K562 (cell line): ENCODE measurements at regions not wholly inside any gene's neighbourhood (a gene's known extent, or its start where the extent isn't known, plus 50 kb on each side); places are given as distances from the start of the nearest gene placed in this dataset.

Experiments
- FOXK2 ChIP-seq, 2 experiments: fragments of 450-650 bp; IDR thresholded peaks in 1 of 2; conservative IDR thresholded peaks in 1 of 2; 2 replicates each; pipeline ENCODE4 v1.6.1; 2016; ENCODE audit warnings: low read depth in 2 of 2, mild to moderate bottlenecking in 1 of 2
- JUNB ChIP-seq: fragments of 450-650 bp; formaldehyde crosslinking; conservative IDR thresholded peaks from 2 replicates; pipeline ENCODE4 v1.4.0; 2020; ENCODE audit warnings: mild to moderate bottlenecking
- MAFF ChIP-seq: IDR thresholded peaks from 2 replicates; pipeline ENCODE4 v1.6.1; 2012; ENCODE audit warnings: low read length, improper control_type of control experiment
- NR2C1 ChIP-seq, 2 experiments: fragments of 450-650 bp; IDR thresholded peaks; 2 replicates each; pipeline ENCODE4 v1.6.1; 2017; ENCODE audit warnings: mild to moderate bottlenecking in 2 of 2, antibody characterized with exemption in 1 of 2, inconsistent platforms in 1 of 2, missing compliant biosample characterization in 1 of 2, missing genetic modification characterization in 1 of 2
- NR2F6 ChIP-seq: fragments of 450-650 bp; formaldehyde crosslinking; IDR thresholded peaks from 2 replicates; pipeline ENCODE4 v1.4.0; 2020; ENCODE audit warnings: mild to moderate bottlenecking
- RAD21 ChIP-seq, 2 experiments: fragments of 250-450 bp in 1 of 2; fragments of 450-650 bp in 1 of 2; sonication (Bioruptor Pico) in 1 of 2; formaldehyde crosslinking in 1 of 2; IDR thresholded peaks in 1 of 2; conservative IDR thresholded peaks in 1 of 2; 2 replicates each; pipeline versions ENCODE4 v1.4.0 to v1.8.0; 2020 to 2022; ENCODE audit warnings: mild to moderate bottlenecking in 2 of 2, moderate library complexity in 1 of 2
- SIN3A ChIP-seq, 2 experiments: fragments of 150-350 bp in 1 of 2; IDR thresholded peaks; 2 replicates each; pipeline ENCODE4 v1.6.1; 2011 to 2016; ENCODE audit warnings: borderline replicate concordance in 2 of 2, low read depth in 2 of 2, low read length in 2 of 2, mild to moderate bottlenecking in 2 of 2, moderate library complexity in 2 of 2; ENCODE audit not compliant: control insufficient read depth in 1 of 2
- SMC3 ChIP-seq: conservative IDR thresholded peaks from 2 replicates; pipeline ENCODE4 v1.6.1; 2011; ENCODE audit warnings: low read depth, low read length, improper control_type of control experiment; ENCODE audit not compliant: insufficient read depth
- ZNF263 ChIP-seq: sonication (generic); formaldehyde crosslinking; IDR thresholded peaks from 2 replicates; pipeline ENCODE4 v1.8.0; 2022; ENCODE audit warnings: mild to moderate bottlenecking, missing genetic modification reagents, borderline replicate concordance
- ZNF778 ChIP-seq: fragments of 450-650 bp; formaldehyde crosslinking; IDR thresholded peaks from 2 replicates; pipeline ENCODE4 v1.4.0; 2020; ENCODE audit warnings: mild to moderate bottlenecking, moderate library complexity
- TF ChIP-seq, protein P1 (sequence below): sonication (generic); formaldehyde crosslinking; IDR thresholded peaks from 2 replicates; pipeline ENCODE4 v1.8.1; 2023; ENCODE audit warnings: mild to moderate bottlenecking, missing genetic modification reagents
- TF ChIP-seq, protein P2 (sequence below): fragments of 450-650 bp; IDR thresholded peaks from 2 replicates; pipeline ENCODE4 v1.6.1; 2016; ENCODE audit warnings: low read depth, mild to moderate bottlenecking, moderate library complexity
- TF ChIP-seq, protein P3 (sequence below): fragments of 450-650 bp; IDR thresholded peaks from 2 replicates; pipeline ENCODE4 v1.6.1; 2016; ENCODE audit warnings: low read depth
- TF ChIP-seq, protein P4 (sequence below), 3 experiments: IDR thresholded peaks in 2 of 3; conservative IDR thresholded peaks in 1 of 3; 2 replicates each; pipeline ENCODE4 v1.5.1; 2011 to 2012; ENCODE audit warnings: low read length in 3 of 3, mild to moderate bottlenecking in 3 of 3, control low read depth in 2 of 3, improper control_type of control experiment in 1 of 3, inconsistent platforms in 1 of 3, low read depth in 1 of 3, mixed read lengths in 1 of 3, moderate library complexity in 1 of 3; ENCODE audit not compliant: insufficient read depth in 2 of 3

DNA sequence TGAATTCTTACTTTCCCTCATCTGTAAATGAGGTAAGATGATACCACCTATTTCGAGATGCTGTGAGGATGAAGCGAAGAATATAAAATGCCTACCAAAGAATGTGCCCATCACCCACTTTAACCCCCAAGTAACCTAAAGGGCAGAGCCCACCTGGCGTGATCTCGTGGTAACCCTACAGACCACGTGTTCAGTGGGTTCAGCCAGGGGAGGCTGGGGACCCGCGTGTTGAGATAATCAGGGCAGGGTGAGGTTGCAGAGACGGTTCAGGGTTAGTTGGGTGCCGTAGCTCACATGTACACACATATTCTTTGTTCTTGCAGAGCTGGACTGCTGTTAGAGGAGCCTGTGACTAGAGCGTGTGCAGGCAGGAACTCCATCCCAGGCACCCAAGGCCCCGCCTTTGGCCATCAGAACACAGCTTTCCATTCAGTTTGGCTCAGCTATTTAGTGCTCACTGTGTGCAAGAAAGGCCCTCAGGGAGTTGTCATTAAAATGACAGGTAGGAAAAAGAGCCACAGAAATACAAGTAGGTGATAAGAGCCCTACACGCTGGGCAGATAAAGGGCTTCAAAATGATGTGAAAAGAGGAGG, 56.5 kb upstream of the HAND1 start:
- TF ChIP-seq ZNF263 (CRISPR knock-in tag), result no peak
- no peak for TF ChIP-seq SIN3A (IDR thresholded peaks at IDR 0.05; ENCODE audit: borderline replicate concordance in 2 of 2, control insufficient read depth in 1 of 2, low read depth in 2 of 2, low read length in 2 of 2)
- no peak for TF ChIP-seq RAD21 (CRISPR knock-in tag; conservative IDR thresholded peaks at IDR 0.05 in 1 of 2, IDR thresholded peaks at IDR 0.05 in 1 of 2)
- no peak for TF ChIP-seq NR2F6 (CRISPR knock-in tag)
- TF ChIP-seq, protein P1, sequence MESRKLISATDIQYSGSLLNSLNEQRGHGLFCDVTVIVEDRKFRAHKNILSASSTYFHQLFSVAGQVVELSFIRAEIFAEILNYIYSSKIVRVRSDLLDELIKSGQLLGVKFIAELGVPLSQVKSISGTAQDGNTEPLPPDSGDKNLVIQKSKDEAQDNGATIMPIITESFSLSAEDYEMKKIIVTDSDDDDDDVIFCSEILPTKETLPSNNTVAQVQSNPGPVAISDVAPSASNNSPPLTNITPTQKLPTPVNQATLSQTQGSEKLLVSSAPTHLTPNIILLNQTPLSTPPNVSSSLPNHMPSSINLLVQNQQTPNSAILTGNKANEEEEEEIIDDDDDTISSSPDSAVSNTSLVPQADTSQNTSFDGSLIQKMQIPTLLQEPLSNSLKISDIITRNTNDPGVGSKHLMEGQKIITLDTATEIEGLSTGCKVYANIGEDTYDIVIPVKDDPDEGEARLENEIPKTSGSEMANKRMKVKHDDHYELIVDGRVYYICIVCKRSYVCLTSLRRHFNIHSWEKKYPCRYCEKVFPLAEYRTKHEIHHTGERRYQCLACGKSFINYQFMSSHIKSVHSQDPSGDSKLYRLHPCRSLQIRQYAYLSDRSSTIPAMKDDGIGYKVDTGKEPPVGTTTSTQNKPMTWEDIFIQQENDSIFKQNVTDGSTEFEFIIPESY, result no peak
- no peak for TF ChIP-seq FOXK2 (conservative IDR thresholded peaks at IDR 0.05 in 1 of 2, IDR thresholded peaks at IDR 0.05 in 1 of 2; ENCODE audit: low read depth in 2 of 2)
- TF ChIP-seq NR2C1 (IDR thresholded peaks at IDR 0.05), result no peak
- no peak for TF ChIP-seq NR2C1 (tag; IDR thresholded peaks at IDR 0.05)
- no peak for TF ChIP-seq JUNB (CRISPR knock-in tag)
- TF ChIP-seq, protein P2, sequence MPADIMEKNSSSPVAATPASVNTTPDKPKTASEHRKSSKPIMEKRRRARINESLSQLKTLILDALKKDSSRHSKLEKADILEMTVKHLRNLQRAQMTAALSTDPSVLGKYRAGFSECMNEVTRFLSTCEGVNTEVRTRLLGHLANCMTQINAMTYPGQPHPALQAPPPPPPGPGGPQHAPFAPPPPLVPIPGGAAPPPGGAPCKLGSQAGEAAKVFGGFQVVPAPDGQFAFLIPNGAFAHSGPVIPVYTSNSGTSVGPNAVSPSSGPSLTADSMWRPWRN, result no peak
- TF ChIP-seq, protein P3, sequence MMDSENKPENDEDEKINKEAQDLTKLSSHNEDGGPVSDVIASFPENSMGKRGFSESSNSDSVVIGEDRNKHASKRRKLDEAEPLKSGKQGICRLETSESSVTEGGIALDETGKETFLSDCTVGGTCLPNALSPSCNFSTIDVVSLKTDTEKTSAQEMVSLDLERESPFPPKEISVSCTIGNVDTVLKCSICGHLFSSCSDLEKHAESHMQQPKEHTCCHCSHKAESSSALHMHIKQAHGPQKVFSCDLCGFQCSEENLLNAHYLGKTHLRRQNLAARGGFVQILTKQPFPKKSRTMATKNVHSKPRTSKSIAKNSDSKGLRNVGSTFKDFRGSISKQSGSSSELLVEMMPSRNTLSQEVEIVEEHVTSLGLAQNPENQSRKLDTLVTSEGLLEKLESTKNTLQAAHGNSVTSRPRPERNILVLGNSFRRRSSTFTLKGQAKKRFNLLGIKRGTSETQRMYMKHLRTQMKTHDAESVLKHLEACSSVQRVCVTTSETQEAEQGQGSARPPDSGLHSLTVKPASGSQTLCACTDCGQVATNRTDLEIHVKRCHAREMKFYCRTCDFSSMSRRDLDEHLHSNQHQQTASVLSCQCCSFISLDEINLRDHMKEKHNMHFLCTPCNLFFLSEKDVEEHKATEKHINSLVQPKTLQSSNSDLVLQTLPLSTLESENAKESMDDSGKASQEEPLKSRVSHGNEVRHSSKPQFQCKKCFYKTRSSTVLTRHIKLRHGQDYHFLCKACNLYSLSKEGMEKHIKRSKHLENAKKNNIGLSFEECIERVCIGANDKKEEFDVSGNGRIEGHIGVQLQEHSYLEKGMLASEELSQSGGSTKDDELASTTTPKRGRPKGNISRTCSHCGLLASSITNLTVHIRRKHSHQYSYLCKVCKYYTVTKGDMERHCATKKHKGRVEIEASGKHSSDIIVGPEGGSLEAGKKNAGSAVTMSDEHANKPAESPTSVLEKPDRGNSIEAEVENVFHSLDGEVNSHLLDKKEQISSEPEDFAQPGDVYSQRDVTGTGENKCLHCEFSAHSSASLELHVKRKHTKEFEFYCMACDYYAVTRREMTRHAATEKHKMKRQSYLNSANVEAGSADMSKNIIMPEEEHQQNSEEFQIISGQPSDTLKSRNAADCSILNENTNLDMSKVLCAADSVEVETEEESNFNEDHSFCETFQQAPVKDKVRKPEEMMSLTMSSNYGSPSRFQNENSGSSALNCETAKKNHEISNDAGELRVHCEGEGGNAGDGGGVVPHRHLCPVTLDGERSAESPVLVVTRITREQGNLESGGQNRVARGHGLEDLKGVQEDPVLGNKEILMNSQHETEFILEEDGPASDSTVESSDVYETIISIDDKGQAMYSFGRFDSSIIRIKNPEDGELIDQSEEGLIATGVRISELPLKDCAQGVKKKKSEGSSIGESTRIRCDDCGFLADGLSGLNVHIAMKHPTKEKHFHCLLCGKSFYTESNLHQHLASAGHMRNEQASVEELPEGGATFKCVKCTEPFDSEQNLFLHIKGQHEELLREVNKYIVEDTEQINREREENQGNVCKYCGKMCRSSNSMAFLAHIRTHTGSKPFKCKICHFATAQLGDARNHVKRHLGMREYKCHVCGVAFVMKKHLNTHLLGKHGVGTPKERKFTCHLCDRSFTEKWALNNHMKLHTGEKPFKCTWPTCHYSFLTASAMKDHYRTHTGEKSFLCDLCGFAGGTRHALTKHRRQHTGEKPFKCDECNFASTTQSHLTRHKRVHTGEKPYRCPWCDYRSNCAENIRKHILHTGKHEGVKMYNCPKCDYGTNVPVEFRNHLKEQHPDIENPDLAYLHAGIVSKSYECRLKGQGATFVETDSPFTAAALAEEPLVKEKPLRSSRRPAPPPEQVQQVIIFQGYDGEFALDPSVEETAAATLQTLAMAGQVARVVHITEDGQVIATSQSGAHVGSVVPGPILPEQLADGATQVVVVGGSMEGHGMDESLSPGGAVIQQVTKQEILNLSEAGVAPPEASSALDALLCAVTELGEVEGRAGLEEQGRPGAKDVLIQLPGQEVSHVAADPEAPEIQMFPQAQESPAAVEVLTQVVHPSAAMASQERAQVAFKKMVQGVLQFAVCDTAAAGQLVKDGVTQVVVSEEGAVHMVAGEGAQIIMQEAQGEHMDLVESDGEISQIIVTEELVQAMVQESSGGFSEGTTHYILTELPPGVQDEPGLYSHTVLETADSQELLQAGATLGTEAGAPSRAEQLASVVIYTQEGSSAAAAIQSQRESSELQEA, result no peak
- TF ChIP-seq MAFF, result no peak
- TF ChIP-seq, protein P4, sequence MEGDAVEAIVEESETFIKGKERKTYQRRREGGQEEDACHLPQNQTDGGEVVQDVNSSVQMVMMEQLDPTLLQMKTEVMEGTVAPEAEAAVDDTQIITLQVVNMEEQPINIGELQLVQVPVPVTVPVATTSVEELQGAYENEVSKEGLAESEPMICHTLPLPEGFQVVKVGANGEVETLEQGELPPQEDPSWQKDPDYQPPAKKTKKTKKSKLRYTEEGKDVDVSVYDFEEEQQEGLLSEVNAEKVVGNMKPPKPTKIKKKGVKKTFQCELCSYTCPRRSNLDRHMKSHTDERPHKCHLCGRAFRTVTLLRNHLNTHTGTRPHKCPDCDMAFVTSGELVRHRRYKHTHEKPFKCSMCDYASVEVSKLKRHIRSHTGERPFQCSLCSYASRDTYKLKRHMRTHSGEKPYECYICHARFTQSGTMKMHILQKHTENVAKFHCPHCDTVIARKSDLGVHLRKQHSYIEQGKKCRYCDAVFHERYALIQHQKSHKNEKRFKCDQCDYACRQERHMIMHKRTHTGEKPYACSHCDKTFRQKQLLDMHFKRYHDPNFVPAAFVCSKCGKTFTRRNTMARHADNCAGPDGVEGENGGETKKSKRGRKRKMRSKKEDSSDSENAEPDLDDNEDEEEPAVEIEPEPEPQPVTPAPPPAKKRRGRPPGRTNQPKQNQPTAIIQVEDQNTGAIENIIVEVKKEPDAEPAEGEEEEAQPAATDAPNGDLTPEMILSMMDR (IDR thresholded peaks at IDR 0.05 in 2 of 3, conservative IDR thresholded peaks at IDR 0.05 in 1 of 3; ENCODE audit: insufficient read depth in 2 of 3, low read depth in 1 of 3, low read length in 3 of 3), result no peak
- TF ChIP-seq ZNF778 (CRISPR knock-in tag), result no peak
- no peak for TF ChIP-seq SMC3
